Upper lobe of right lung (tissue), 1 donor: ENCODE measurements at regions not wholly inside any gene's neighbourhood (a gene's known extent, or its start where the extent isn't known, plus 50 kb on each side); places are given as distances from the start of the nearest gene placed in this dataset.

Experiments used
- ATAC-seq: fragments of 200-7000 bp; cut with Tn5 transposase; one replicate; pipeline ENCODE4 v1.9.1; 2020; ENCODE audit warnings: mild to moderate bottlenecking, moderate library complexity
- DNase-seq: peaks from one replicate; pipeline ENCODE4 v3.0.0-alpha.2; 2020
- H3K27ac ChIP-seq: fragments of 200-600 bp; one replicate; pipeline ENCODE4 v1.8.0; 2022
- H3K27me3 ChIP-seq: fragments of 200-600 bp; one replicate; pipeline ENCODE4 v1.8.0; 2022; ENCODE audit warnings: mild to moderate bottlenecking
- H3K36me3 ChIP-seq: fragments of 200-600 bp; one replicate; pipeline ENCODE4 v1.8.0; 2022
- H3K4me1 ChIP-seq: fragments of 200-600 bp; one replicate; pipeline ENCODE4 v1.8.0; 2022
- H3K4me3 ChIP-seq: fragments of 200-600 bp; one replicate; pipeline ENCODE4 v1.8.0; 2022; ENCODE audit warnings: mild to moderate bottlenecking
- H3K9me3 ChIP-seq: fragments of 200-600 bp; one replicate; pipeline ENCODE4 v1.8.0; 2022
- intact Hi-C: fragments of 100-400 bp; cut with DNase I; formaldehyde crosslinking; loops from one replicate; pipeline ENCODE4 v1.11.0; 2022
- TF ChIP-seq, protein P1 (sequence below): fragments of 200-600 bp; IDR thresholded peaks from one replicate; pipeline ENCODE4 v1.8.0; 2022; ENCODE audit warnings: antibody characterized with exemption
- donor health status: DM: no; HTN: yes; CAD: no; lungs with severe emphysema.

GRCh38 chr5:67432606-67433005, 236.0 kb upstream of the CD180 start:
- Histone ChIP-seq H3K36me3 (no peaks in the 10 kb centered on the region), H3K27ac (no peak overlapping the region), H3K4me3 (no peak overlapping the region), H3K27me3 (no peaks in the 10 kb centered on the region), H3K4me1 (no peaks in the 10 kb centered on the region), H3K9me3 (no peaks in the 10 kb centered on the region)
- ATAC-seq (no peak), DNase-seq (no peak)
- intact Hi-C loops, result no loop called here
- TF ChIP-seq, protein P1, sequence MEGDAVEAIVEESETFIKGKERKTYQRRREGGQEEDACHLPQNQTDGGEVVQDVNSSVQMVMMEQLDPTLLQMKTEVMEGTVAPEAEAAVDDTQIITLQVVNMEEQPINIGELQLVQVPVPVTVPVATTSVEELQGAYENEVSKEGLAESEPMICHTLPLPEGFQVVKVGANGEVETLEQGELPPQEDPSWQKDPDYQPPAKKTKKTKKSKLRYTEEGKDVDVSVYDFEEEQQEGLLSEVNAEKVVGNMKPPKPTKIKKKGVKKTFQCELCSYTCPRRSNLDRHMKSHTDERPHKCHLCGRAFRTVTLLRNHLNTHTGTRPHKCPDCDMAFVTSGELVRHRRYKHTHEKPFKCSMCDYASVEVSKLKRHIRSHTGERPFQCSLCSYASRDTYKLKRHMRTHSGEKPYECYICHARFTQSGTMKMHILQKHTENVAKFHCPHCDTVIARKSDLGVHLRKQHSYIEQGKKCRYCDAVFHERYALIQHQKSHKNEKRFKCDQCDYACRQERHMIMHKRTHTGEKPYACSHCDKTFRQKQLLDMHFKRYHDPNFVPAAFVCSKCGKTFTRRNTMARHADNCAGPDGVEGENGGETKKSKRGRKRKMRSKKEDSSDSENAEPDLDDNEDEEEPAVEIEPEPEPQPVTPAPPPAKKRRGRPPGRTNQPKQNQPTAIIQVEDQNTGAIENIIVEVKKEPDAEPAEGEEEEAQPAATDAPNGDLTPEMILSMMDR, result no peak

DNA sequence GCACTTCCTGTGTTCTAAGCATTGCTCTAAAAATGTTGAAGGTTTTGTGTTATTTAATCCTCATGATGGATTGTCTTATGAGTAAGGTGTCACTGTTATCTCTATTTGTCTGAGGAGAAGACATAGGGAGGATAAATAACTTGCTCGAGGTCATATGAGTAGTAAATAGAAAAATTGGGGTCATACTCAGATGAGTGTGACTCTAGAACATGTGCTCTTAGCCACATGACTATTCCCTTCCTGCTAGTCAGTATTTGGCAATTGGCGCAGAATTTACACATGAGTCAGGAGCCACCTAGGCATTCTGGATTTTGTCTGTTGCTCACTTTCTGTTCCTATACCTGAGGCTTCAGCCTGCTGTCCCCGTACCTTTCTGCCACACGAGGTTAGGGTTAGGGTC, 234.6 kb upstream of the CD180 start:
- no peaks in the 10 kb centered on the region for H3K36me3 ChIP-seq
- H3K27ac ChIP-seq, result no peak overlapping the region
- TF ChIP-seq, protein P1, result no peak
- H3K27me3 ChIP-seq, result no peaks in the 10 kb centered on the region
- no peak overlapping the region for H3K4me3 ChIP-seq
- intact Hi-C loops, result no loop called here
- ATAC-seq (no peak), DNase-seq (no peak)
- no peaks in the 10 kb centered on the region for H3K4me1 ChIP-seq
- H3K9me3 ChIP-seq, result no peaks in the 10 kb centered on the region

DNA sequence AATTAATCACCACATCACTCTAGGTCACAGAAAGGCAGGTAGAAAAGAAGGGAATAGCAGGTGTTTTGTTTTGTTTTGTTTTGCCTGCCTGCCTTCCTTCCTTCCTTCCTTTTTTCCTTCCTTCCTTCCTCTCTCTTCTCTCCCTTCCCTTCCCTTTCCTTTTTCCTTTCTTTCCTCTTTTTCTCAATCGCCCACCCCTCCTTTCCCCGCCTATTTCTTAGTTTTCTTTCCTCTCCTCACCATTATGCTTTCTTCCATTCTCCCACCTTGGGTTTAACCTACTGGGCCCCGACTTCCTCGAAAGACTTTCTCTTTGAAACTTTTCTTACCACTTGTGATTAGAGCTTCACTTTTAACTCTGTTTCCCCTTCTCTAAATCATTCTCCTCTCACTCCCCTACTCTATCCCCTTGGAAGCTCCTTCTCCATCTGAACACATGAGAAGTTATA, 231.3 kb upstream of the CD180 start:
- intact Hi-C loops, result no loop called here
- no peaks in the 10 kb centered on the region for H3K27me3 ChIP-seq
- DNase-seq, result no peak
- no peaks in the 10 kb centered on the region for H3K9me3 ChIP-seq
- H3K27ac ChIP-seq, result no peak overlapping the region
- TF ChIP-seq, protein P1, result no peak
- ATAC-seq, result no peak
- no peaks in the 10 kb centered on the region for H3K36me3 ChIP-seq
- H3K4me1 ChIP-seq, result no peaks in the 10 kb centered on the region
- H3K4me3 ChIP-seq, result no peak overlapping the region

GRCh38 chr5:67426961-67427849, 230.6 kb upstream of the CD180 start:
- TF ChIP-seq, protein P1, result no peak
- no peaks in the 10 kb centered on the region for H3K9me3 ChIP-seq
- H3K27me3 ChIP-seq, result no peaks in the 10 kb centered on the region
- H3K4me1 ChIP-seq, result no peaks in the 10 kb centered on the region
- intact Hi-C loops, result no loop called here
- H3K27ac ChIP-seq, result no peak overlapping the region
- no peak overlapping the region for H3K4me3 ChIP-seq
- no peak for ATAC-seq
- H3K36me3 ChIP-seq, result no peaks in the 10 kb centered on the region
- no peak for DNase-seq

GRCh38 chr5:67425514-67425913, 228.9 kb upstream of the CD180 start:
- no peak overlapping the region for H3K4me3 ChIP-seq
- TF ChIP-seq, protein P1, result no peak
- no peaks in the 10 kb centered on the region for H3K27me3 ChIP-seq
- no peak for DNase-seq
- no peaks in the 10 kb centered on the region for H3K4me1 ChIP-seq
- intact Hi-C loops, result no loop called here
- no peaks in the 10 kb centered on the region for H3K9me3 ChIP-seq
- no peak overlapping the region for H3K27ac ChIP-seq
- no peak for ATAC-seq
- no peaks in the 10 kb centered on the region for H3K36me3 ChIP-seq
